ENCODE measurements at regions not wholly inside any gene's neighbourhood (a gene's known extent, or its start where the extent isn't known, plus 50 kb on each side); places are given as distances from the start of the nearest gene placed in this dataset.

DNA sequence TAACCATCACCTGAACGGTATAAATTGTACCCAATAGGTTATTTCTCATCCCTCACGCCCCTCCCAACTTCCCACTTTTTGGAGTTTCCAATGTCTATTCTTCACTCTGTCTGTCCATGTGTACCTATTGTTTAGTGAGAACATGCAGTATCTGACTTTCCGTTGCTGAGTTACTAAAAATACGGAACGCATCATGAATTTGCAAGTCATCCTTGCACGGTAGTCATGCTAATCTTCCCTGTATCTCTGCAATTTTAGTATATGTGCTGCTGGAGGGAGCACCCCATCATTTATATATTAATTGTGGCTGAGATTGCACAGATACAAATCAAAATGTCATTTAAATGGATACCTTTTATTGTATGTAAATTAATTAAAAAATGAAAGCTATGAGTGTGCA lies 75.7 kb upstream of the SFMBT2 start (continued):
- TF ChIP-seq, protein P1, sequence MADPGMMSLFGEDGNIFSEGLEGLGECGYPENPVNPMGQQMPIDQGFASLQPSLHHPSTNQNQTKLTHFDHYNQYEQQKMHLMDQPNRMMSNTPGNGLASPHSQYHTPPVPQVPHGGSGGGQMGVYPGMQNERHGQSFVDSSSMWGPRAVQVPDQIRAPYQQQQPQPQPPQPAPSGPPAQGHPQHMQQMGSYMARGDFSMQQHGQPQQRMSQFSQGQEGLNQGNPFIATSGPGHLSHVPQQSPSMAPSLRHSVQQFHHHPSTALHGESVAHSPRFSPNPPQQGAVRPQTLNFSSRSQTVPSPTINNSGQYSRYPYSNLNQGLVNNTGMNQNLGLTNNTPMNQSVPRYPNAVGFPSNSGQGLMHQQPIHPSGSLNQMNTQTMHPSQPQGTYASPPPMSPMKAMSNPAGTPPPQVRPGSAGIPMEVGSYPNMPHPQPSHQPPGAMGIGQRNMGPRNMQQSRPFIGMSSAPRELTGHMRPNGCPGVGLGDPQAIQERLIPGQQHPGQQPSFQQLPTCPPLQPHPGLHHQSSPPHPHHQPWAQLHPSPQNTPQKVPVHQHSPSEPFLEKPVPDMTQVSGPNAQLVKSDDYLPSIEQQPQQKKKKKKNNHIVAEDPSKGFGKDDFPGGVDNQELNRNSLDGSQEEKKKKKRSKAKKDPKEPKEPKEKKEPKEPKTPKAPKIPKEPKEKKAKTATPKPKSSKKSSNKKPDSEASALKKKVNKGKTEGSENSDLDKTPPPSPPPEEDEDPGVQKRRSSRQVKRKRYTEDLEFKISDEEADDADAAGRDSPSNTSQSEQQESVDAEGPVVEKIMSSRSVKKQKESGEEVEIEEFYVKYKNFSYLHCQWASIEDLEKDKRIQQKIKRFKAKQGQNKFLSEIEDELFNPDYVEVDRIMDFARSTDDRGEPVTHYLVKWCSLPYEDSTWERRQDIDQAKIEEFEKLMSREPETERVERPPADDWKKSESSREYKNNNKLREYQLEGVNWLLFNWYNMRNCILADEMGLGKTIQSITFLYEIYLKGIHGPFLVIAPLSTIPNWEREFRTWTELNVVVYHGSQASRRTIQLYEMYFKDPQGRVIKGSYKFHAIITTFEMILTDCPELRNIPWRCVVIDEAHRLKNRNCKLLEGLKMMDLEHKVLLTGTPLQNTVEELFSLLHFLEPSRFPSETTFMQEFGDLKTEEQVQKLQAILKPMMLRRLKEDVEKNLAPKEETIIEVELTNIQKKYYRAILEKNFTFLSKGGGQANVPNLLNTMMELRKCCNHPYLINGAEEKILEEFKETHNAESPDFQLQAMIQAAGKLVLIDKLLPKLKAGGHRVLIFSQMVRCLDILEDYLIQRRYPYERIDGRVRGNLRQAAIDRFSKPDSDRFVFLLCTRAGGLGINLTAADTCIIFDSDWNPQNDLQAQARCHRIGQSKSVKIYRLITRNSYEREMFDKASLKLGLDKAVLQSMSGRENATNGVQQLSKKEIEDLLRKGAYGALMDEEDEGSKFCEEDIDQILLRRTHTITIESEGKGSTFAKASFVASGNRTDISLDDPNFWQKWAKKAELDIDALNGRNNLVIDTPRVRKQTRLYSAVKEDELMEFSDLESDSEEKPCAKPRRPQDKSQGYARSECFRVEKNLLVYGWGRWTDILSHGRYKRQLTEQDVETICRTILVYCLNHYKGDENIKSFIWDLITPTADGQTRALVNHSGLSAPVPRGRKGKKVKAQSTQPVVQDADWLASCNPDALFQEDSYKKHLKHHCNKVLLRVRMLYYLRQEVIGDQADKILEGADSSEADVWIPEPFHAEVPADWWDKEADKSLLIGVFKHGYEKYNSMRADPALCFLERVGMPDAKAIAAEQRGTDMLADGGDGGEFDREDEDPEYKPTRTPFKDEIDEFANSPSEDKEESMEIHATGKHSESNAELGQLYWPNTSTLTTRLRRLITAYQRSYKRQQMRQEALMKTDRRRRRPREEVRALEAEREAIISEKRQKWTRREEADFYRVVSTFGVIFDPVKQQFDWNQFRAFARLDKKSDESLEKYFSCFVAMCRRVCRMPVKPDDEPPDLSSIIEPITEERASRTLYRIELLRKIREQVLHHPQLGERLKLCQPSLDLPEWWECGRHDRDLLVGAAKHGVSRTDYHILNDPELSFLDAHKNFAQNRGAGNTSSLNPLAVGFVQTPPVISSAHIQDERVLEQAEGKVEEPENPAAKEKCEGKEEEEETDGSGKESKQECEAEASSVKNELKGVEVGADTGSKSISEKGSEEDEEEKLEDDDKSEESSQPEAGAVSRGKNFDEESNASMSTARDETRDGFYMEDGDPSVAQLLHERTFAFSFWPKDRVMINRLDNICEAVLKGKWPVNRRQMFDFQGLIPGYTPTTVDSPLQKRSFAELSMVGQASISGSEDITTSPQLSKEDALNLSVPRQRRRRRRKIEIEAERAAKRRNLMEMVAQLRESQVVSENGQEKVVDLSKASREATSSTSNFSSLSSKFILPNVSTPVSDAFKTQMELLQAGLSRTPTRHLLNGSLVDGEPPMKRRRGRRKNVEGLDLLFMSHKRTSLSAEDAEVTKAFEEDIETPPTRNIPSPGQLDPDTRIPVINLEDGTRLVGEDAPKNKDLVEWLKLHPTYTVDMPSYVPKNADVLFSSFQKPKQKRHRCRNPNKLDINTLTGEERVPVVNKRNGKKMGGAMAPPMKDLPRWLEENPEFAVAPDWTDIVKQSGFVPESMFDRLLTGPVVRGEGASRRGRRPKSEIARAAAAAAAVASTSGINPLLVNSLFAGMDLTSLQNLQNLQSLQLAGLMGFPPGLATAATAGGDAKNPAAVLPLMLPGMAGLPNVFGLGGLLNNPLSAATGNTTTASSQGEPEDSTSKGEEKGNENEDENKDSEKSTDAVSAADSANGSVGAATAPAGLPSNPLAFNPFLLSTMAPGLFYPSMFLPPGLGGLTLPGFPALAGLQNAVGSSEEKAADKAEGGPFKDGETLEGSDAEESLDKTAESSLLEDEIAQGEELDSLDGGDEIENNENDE (IDR thresholded peaks at IDR 0.05; ENCODE audit: insufficient replicate concordance, low read length) = no peak

Data from H1 (cell line).